ENCODE measurements at regions not wholly inside any gene's neighbourhood (a gene's known extent, or its start where the extent isn't known, plus 50 kb on each side); places are given as distances from the start of the nearest gene placed in this dataset.

- DNase-seq (ENCODE audit: low read depth), result no peak
- no peak for TF ChIP-seq CTCF (conservative IDR thresholded peaks at IDR 0.05; ENCODE audit: low read depth, low read length)
- H3K4me3 ChIP-seq (ENCODE audit: low read depth, low read length), result no peak overlapping the region
Measured at GRCh38 chr12:87323369-87323768, 705.8 kb downstream of the C12orf50 start.

- no peak for TF ChIP-seq CTCF (conservative IDR thresholded peaks at IDR 0.05; ENCODE audit: low read depth, low read length)
- H3K4me3 ChIP-seq (ENCODE audit: low read depth, low read length), result no peak overlapping the region
- DNase-seq (ENCODE audit: low read depth), result no peak
Measured at GRCh38 chr12:87320724-87321123, 708.5 kb downstream of the C12orf50 start.

GRCh38 chr12:87317302-87317701, 711.9 kb downstream of the C12orf50 start:
- no peak for TF ChIP-seq CTCF (conservative IDR thresholded peaks at IDR 0.05; ENCODE audit: low read depth, low read length)
- DNase-seq (ENCODE audit: low read depth), result no peak
- H3K4me3 ChIP-seq (ENCODE audit: low read depth, low read length), result no peak overlapping the region

- no peak for TF ChIP-seq CTCF (conservative IDR thresholded peaks at IDR 0.05; ENCODE audit: low read depth, low read length)
- no peak for DNase-seq (ENCODE audit: low read depth)
- no peak overlapping the region for H3K4me3 ChIP-seq (ENCODE audit: low read depth, low read length)
Measured at GRCh38 chr12:87311206-87311605, 718.0 kb downstream of the C12orf50 start.

GRCh38 chr12:87310126-87310525, 719.1 kb downstream of the C12orf50 start:
- no peak for DNase-seq (ENCODE audit: low read depth)
- H3K4me3 ChIP-seq (ENCODE audit: low read depth, low read length), result no peak overlapping the region
- no peak for TF ChIP-seq CTCF (conservative IDR thresholded peaks at IDR 0.05; ENCODE audit: low read depth, low read length)

GRCh38 chr12:87305481-87305880, 723.7 kb downstream of the C12orf50 start:
- H3K4me3 ChIP-seq (ENCODE audit: low read depth, low read length), result no peak overlapping the region
- DNase-seq (ENCODE audit: low read depth), result no peak
- no peak for TF ChIP-seq CTCF (conservative IDR thresholded peaks at IDR 0.05; ENCODE audit: low read depth, low read length)

GRCh38 chr12:87304406-87304805, 724.8 kb downstream of the C12orf50 start:
- DNase-seq (ENCODE audit: low read depth), result no peak
- no peak for TF ChIP-seq CTCF (conservative IDR thresholded peaks at IDR 0.05; ENCODE audit: low read depth, low read length)

More at GRCh38 chr12:87304406-87304805, 724.8 kb downstream of the C12orf50 start:
- H3K4me3 ChIP-seq (ENCODE audit: low read depth, low read length), result no peak overlapping the region
